T47D (cell line): ENCODE measurements at regions not wholly inside any gene's neighbourhood (a gene's known extent, or its start where the extent isn't known, plus 50 kb on each side); places are given as distances from the start of the nearest gene placed in this dataset.

ENCODE experiments used
- DNase-seq, 2 experiments: peaks; one replicate each; pipeline versions ENCODE4 v3.0.0 to v3.0.0-alpha.2; 2011 to 2012; ENCODE audit warnings: low read depth in 1 of 2, low spot score in 1 of 2
- JUND ChIP-seq: IDR thresholded peaks from 2 replicates; pipeline ENCODE4 v1.6.1; 2012; ENCODE audit warnings: low read depth
- in situ Hi-C: cut with HindIII; loops from 2 replicates; pipeline ENCODE4 v1.10.0; 2016; ENCODE audit warnings: low sequenced_read_pairs, low pct_unique_long_range_greater_than_20kb

- in situ Hi-C loops = no loop called here
- TF ChIP-seq JUND = no peak
Measured at GRCh38 chr16:35533683-35534082, 2074.3 kb downstream of the TP53TG3F start.

DNA sequence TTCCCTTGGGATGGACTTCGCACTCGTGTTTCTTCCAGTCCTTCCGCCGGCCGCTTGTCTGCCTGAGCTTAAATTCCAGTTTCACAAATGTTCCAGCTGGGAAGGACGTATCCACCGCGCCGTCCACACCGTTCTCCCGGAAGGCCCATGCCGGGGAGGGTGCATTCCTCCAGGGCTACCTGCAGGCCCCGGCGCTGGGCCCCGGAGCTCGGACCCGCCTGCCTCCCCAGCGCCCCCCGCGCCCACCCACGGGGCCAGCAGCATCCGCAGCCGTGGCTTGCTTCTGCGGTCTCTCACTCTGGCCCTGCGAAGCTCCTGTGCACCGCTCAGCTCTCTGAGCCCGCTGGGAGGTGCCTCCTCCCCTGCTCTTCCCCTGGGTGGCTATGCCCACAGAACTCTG is 2084.1 kb downstream of the TP53TG3F start:
- in situ Hi-C loops = no loop called here
- TF ChIP-seq JUND = no peak
- no peak for DNase-seq

More at GRCh38 chr16:35533683-35534082, 2074.3 kb downstream of the TP53TG3F start:
- DNase-seq = peak in 1 of 2 experiments; percentile 32

DNA sequence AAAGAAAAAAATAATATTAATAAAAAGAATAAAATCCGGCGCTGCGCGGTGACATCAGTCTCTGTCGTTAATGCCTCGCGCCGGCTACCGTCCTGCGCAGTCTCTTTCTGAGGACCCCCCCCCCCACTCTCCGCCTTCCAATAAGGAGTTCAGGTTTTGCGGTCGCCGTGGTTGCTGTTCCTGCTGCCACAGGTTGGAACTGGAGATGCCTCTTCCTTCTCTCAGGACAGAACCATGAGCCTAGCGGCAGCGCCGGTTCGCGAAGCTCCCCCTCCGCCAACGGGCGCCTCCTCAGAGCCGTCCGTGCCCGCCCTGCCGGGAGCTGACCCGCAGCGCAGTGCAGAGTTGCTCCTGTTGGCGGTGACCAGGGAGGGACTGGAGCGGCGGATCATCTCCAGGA is 2093.4 kb downstream of the TP53TG3F start:
- no peak for DNase-seq
- TF ChIP-seq JUND = no peak
- in situ Hi-C loops = no loop called here

DNA sequence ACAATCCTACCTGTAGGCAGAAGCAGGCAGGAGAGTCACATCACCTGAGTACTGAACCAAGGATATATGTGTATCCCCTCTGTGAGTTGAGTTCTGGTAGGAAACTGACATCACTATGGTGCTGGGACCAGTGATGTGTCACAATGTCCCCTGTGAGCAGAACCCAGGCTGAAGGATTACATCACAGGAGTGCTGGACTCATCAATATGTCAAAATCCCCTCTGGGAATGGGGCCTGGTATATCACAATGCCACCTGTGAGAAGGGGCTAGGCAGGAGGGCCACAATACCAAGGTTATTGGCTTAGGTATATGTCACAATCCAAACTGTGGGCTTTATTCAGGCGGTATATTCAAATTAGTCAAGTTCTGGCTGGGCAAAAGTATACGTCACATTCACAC is 2098.3 kb downstream of the TP53TG3F start:
- in situ Hi-C loops = no loop called here
- no peak for TF ChIP-seq JUND
- no peak for DNase-seq

- in situ Hi-C loops = no loop called here
- TF ChIP-seq JUND = peak; percentile 58; the same call in 1 of the 2 replicates
Measured at GRCh38 chr16:35559911-35560636, 2100.7 kb downstream of the TP53TG3F start.

GRCh38 chr16:35560637-35560984 is 2101.2 kb downstream of the TP53TG3F start:
- TF ChIP-seq JUND = no peak
- DNase-seq = no peak
- in situ Hi-C loops = no loop called here

More at GRCh38 chr16:35559911-35560636, 2100.7 kb downstream of the TP53TG3F start:
- DNase-seq = peak in 1 of 2 experiments; percentile 71

- in situ Hi-C loops = no loop called here
- peak in 1 of 2 experiments; percentile 15 for DNase-seq
- TF ChIP-seq JUND = no peak
Measured at GRCh38 chr16:35561346-35561745, 2101.9 kb downstream of the TP53TG3F start.

DNA sequence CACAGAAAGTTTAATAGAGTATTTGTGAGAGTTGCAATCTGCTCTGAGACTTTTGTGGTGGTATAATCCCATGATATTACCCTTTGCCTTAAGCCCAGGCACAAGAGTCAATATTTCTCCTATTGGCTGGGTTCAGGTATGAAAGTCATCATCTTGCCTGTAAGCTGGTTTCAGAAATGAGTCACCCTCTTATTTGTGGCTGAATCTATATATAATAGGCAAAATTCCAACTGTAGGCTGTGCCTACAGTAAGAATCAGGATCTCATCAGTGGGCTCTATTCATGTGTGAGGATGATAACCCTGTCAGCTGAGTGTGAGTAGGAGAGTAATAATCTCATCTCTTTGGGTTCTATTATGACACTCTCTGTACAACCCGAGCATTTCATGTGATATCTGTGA is 2103.1 kb downstream of the TP53TG3F start:
- TF ChIP-seq JUND = no peak
- no peak for DNase-seq
- in situ Hi-C loops = no loop called here

DNA sequence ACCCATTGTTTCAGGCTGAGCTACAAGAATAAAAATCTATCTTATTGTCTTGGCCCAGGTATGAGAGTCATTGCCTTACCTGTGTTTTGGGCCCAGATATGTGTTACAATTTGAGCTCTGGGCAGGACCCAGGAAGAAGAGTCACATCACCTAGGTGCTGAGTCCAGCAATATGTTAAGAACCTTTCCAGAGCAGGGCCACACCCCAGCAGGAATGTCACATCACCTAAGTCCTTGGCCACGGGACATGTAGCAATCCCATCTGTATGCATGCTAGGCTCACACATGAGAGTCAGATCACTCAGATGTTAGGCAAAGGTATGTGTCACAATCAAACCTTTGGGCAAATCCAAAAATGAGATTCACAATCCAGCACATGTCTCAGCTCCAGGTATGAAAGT is 2103.5 kb downstream of the TP53TG3F start:
- no peak for TF ChIP-seq JUND
- no peak for DNase-seq
- in situ Hi-C loops = no loop called here

- in situ Hi-C loops = no loop called here
- DNase-seq = no peak
- no peak for TF ChIP-seq JUND
Measured at GRCh38 chr16:35564148-35564547, 2104.7 kb downstream of the TP53TG3F start.

- no peak for DNase-seq
- TF ChIP-seq JUND = no peak
- in situ Hi-C loops = no loop called here
Measured at GRCh38 chr16:35564889-35565288, 2105.5 kb downstream of the TP53TG3F start.

DNA sequence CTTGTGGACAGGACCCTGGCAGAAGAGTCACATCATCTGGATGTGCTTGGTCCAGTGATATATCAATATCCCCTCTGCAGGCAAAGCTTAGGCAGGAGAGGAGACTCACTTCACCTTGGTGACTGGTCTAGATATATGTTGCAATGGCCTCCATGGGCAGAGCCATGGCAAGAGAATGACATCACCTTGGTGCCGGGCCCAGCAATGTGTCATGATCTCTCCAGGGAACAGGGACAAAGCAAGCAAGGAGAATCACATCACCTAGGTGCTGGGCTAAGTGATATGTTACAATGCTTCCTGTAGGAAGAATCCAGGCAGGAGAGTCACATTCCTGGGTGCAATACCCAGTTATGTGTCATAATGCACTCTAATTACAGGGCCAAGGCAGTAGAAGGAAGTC is 2106.2 kb downstream of the TP53TG3F start:
- DNase-seq = no peak
- TF ChIP-seq JUND = no peak
- in situ Hi-C loops = no loop called here

DNA sequence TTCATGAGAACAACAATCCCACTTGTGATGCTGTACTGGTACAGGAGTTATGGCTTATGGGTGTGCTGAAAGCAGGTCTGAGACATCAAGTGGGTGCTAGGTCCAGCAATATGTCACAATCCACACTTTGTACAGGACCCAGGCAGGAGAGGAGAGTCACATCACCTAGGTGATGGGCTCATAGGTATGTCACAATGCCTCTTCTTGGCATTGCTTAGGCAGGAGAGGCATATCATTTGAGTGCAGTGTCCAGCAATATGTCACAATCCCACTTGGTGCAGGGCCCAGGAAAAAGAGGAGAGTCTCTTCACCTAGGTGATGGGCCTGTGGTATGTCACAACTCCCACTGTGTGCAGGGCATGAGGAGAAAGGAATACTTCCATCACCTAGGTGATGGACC is 2110.0 kb downstream of the TP53TG3F start:
- no peak for DNase-seq
- TF ChIP-seq JUND = no peak
- in situ Hi-C loops = no loop called here

DNA sequence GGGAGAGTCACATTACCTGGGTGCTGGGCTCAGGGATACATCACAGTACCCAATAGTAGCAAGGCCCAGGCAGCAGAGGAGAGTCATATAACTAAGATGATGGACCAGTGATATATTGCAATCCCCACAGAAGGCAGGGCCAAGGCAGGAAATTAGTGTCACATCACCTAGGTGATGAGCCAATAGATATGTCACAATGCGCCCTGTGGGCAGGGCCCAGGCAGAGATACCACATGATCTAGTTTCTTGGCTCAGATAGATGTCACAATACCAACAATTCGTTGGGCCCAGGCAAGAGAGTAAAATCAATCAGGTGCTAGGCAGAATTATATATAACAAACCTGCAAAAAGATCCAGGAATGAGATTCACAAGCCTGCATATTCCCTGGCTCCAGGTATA is 2111.5 kb downstream of the TP53TG3F start:
- in situ Hi-C loops = no loop called here
- TF ChIP-seq JUND = no peak
- no peak for DNase-seq
